IMR-90 (cell line): ENCODE measurements at regions not wholly inside any gene's neighbourhood (a gene's known extent, or its start where the extent isn't known, plus 50 kb on each side); places are given as distances from the start of the nearest gene placed in this dataset.

Experiments
- ATAC-seq: fragments of 200-7000 bp; cut with Tn5 transposase; 2 replicates; pipeline ENCODE4 v1.9.1; 2020; ENCODE audit warnings: low read depth, mild to moderate bottlenecking, moderate library complexity
- BruUV-seq: library from RNA; stranded (reverse); fragments of 400-500 nt; replicated peaks from 2 replicates; lab custom pipeline; 2021; lab: Mats Ljungman, UMichigan
- CTCF ChIA-PET: fragments of 300-600 bp; formaldehyde crosslinking; extraction: SDS; loops from one replicate; lab custom pipeline; 2021; ENCODE audit warnings: antibody characterized with exemption; lab: Yijun Ruan, JAX
- POLR2A ChIA-PET: fragments of 300-600 bp; sonication (Branson Sonifier 250); formaldehyde crosslinking; loops from one replicate; lab custom pipeline; 2022; ENCODE audit warnings: antibody characterized with exemption; ENCODE audit not compliant: unreplicated experiment; lab: Charles Lee
- DNase-seq: peaks from one replicate; pipeline ENCODE4 v3.0.0; 2013
- H2AFZ ChIP-seq: replicated peaks from 2 replicates; pipeline ENCODE3; 2013; ENCODE audit warnings: low read length, mild to moderate bottlenecking; ENCODE audit not compliant: poor library complexity
- H2AK5ac ChIP-seq: 2 replicates; pipeline ENCODE4 v1.6.1; 2013; ENCODE audit warnings: low read depth, low read length, inconsistent platforms
- H2AK9ac ChIP-seq: replicated peaks from 2 replicates; pipeline ENCODE3; 2013; ENCODE audit warnings: mild to moderate bottlenecking, low read depth, low read length, moderate library complexity; ENCODE audit not compliant: poor library complexity
- H2BK120ac ChIP-seq: 2 replicates; pipeline ENCODE4 v1.6.1; 2013; ENCODE audit warnings: low read depth, low read length, inconsistent platforms
- H2BK15ac ChIP-seq: 3 replicates; pipeline ENCODE4 v1.6.1; 2013; ENCODE audit warnings: low read depth, low read length, inconsistent platforms
- H2BK20ac ChIP-seq: 2 replicates; pipeline ENCODE4 v1.6.1; 2013; ENCODE audit warnings: low read depth, mild to moderate bottlenecking, inconsistent platforms, low read length, moderate library complexity
- H2BK5ac ChIP-seq: 2 replicates; pipeline ENCODE4 v1.6.1; 2013; ENCODE audit warnings: mild to moderate bottlenecking, low read depth, low read length, inconsistent platforms; ENCODE audit not compliant: poor library complexity, severe bottlenecking
- H3K14ac ChIP-seq: replicated peaks from 2 replicates; pipeline ENCODE4 v1.6.1; 2013; ENCODE audit warnings: low read depth, low read length, inconsistent platforms
- H3K18ac ChIP-seq: 2 replicates; pipeline ENCODE4 v1.6.1; 2013; ENCODE audit warnings: low read depth, low read length, control low read depth
- H3K23ac ChIP-seq: 2 replicates; pipeline ENCODE4 v1.6.1; 2013; ENCODE audit warnings: low read depth, low read length, inconsistent platforms
- H3K27ac ChIP-seq: 2 replicates; pipeline ENCODE4 v1.5.1; 2013; ENCODE audit warnings: mild to moderate bottlenecking, control low read depth, low read length; ENCODE audit not compliant: insufficient read depth
- H3K27me3 ChIP-seq: 2 replicates; pipeline ENCODE4 v1.6.1; 2013; ENCODE audit warnings: low read length; ENCODE audit not compliant: control insufficient read depth, insufficient read depth
- H3K36me3 ChIP-seq: 2 replicates; pipeline ENCODE4 v1.6.1; 2013; ENCODE audit warnings: low read length, mixed read lengths; ENCODE audit not compliant: control insufficient read depth, insufficient read depth
- H3K4ac ChIP-seq: 2 replicates; pipeline ENCODE4 v1.6.1; 2013; ENCODE audit warnings: low read depth, low read length, inconsistent platforms
- H3K4me1 ChIP-seq: 2 replicates; pipeline ENCODE4 v1.6.1; 2013; ENCODE audit warnings: low read length, mixed read lengths; ENCODE audit not compliant: control insufficient read depth, insufficient read depth
- H3K4me2 ChIP-seq: 2 replicates; pipeline ENCODE4 v1.6.1; 2013; ENCODE audit warnings: low read depth, mild to moderate bottlenecking, control low read depth, low read length, moderate library complexity
- H3K4me3 ChIP-seq: 2 replicates; pipeline ENCODE4 v1.5.1; 2013; ENCODE audit warnings: low read depth, mild to moderate bottlenecking, control low read depth, low read length, moderate library complexity; ENCODE audit not compliant: insufficient read depth
- H3K56ac ChIP-seq: 2 replicates; pipeline ENCODE4 v1.6.1; 2013; ENCODE audit warnings: low read length, inconsistent platforms; ENCODE audit not compliant: insufficient read depth; ENCODE audit errors: extremely low read depth
- H3K79me1 ChIP-seq, 2 experiments: 2 replicates each; pipeline ENCODE4 v1.6.1; 2013; ENCODE audit warnings: low read length in 2 of 2, inconsistent platforms in 1 of 2, low read depth in 1 of 2
- H3K9ac ChIP-seq: 2 replicates; pipeline ENCODE4 v1.6.1; 2013; ENCODE audit warnings: low read depth, low read length, control low read depth
- H3K9me1 ChIP-seq: 2 replicates; pipeline ENCODE4 v1.6.1; 2013; ENCODE audit warnings: low read length, inconsistent platforms; ENCODE audit not compliant: insufficient read depth
- H3K9me3 ChIP-seq: 2 replicates; pipeline ENCODE4 v1.6.1; 2013; ENCODE audit warnings: low read length; ENCODE audit not compliant: control insufficient read depth, insufficient read depth
- H4K20me1 ChIP-seq: 2 replicates; pipeline ENCODE4 v1.6.1; 2013; ENCODE audit warnings: low read length, inconsistent platforms; ENCODE audit not compliant: insufficient read depth
- H4K5ac ChIP-seq: 2 replicates; pipeline ENCODE4 v1.6.1; 2013; ENCODE audit warnings: mild to moderate bottlenecking, low read depth, low read length, control low read depth
- H4K8ac ChIP-seq, 2 experiments: 2 replicates each; pipeline ENCODE4 v1.6.1; 2013; ENCODE audit warnings: low read depth in 2 of 2, low read length in 2 of 2, control low read depth in 1 of 2, inconsistent platforms in 1 of 2
- H4K91ac ChIP-seq: 2 replicates; pipeline ENCODE4 v1.6.1; 2013; ENCODE audit warnings: low read depth, low read length, inconsistent platforms; ENCODE audit not compliant: insufficient read depth
- BHLHE40 ChIP-seq: fragments of 150-350 bp; IDR thresholded peaks from 2 replicates; pipeline ENCODE4 v1.6.1; 2016; ENCODE audit warnings: mild to moderate bottlenecking, low read depth, low read length
- CEBPB ChIP-seq: IDR thresholded peaks from 2 replicates; pipeline ENCODE4 v1.6.1; 2012; ENCODE audit warnings: low read depth, low read length, improper control_type of control experiment
- ELK1 ChIP-seq: fragments of 150-350 bp; IDR thresholded peaks from 2 replicates; pipeline ENCODE4 v1.6.1; 2016; ENCODE audit warnings: low read depth, mild to moderate bottlenecking, low read length, moderate library complexity, borderline replicate concordance
- FOS ChIP-seq: fragments of 150-350 bp; IDR thresholded peaks from 2 replicates; pipeline ENCODE4 v1.6.1; 2016; ENCODE audit warnings: low read depth, low read length
- MAFK ChIP-seq: IDR thresholded peaks from 2 replicates; pipeline ENCODE4 v1.6.1; 2012; ENCODE audit warnings: low read depth, low read length, improper control_type of control experiment
- MAZ ChIP-seq: IDR thresholded peaks from 2 replicates; pipeline ENCODE4 v1.6.1; 2012; ENCODE audit warnings: low read depth, mild to moderate bottlenecking, low read length, improper control_type of control experiment, moderate library complexity, borderline replicate concordance
- NFE2L2 ChIP-seq: fragments of 150-350 bp; IDR thresholded peaks from 2 replicates; pipeline ENCODE4 v1.6.1; 2016; ENCODE audit warnings: low read depth, mild to moderate bottlenecking, low read length
- POLR2A ChIP-seq: IDR thresholded peaks from 2 replicates; pipeline ENCODE4 v1.6.1; 2012; ENCODE audit warnings: mild to moderate bottlenecking, low read depth, low read length
- RAD21 ChIP-seq: IDR thresholded peaks from 2 replicates; pipeline ENCODE4 v1.6.1; 2012; ENCODE audit warnings: low read length, improper control_type of control experiment
- RCOR1 ChIP-seq: IDR thresholded peaks from 2 replicates; pipeline ENCODE4 v1.6.1; 2012; ENCODE audit warnings: mild to moderate bottlenecking, low read length, improper control_type of control experiment; ENCODE audit not compliant: insufficient replicate concordance
- RFX5 ChIP-seq: IDR thresholded peaks from 2 replicates; pipeline ENCODE4 v1.8.0; 2012; ENCODE audit warnings: low read depth, mild to moderate bottlenecking, low read length, moderate library complexity
- SMC3 ChIP-seq: fragments of 150-350 bp; IDR thresholded peaks from 2 replicates; pipeline ENCODE4 v1.6.1; 2016; ENCODE audit warnings: low read depth, mild to moderate bottlenecking, antibody characterized with exemption, low read length, moderate library complexity
- WGBS, 2 experiments: methylation state at CpG; one replicate each; pipeline versions ENCODE4 v1.1.5 to v1.1.7; 2013; ENCODE audit warnings: missing lambda C conversion rate in 2 of 2; ENCODE audit not compliant: insufficient read length in 1 of 2; ENCODE audit errors: extremely low coverage in 2 of 2; 5-methylcytosine and 5-hydroxymethylcytosine counted together
- dilution Hi-C: fragments of 300-500 bp; cut with HindIII; formaldehyde crosslinking; loops from one replicate; pipeline ENCODE4 v1.14.3; 2018; ENCODE audit warnings: low sequenced_read_pairs; ENCODE audit not compliant: unreplicated experiment
- in situ Hi-C: fragments of 300-500 bp; cut with MboI; formaldehyde crosslinking; loops from 3 replicates; pipeline ENCODE4 v1.14.3; 2019; ENCODE audit warnings: low sequenced_read_pairs, inconsistent platforms, mixed read lengths
- intact Hi-C: fragments of 100-400 bp; cut with micrococcal nuclease; formaldehyde crosslinking; loops from 2 replicates; pipeline ENCODE4 v1.10.0; 2022
- TF ChIP-seq, protein P1 (sequence below): fragments of 150-350 bp; IDR thresholded peaks from 2 replicates; pipeline ENCODE4 v1.6.1; 2017; ENCODE audit warnings: mild to moderate bottlenecking, antibody characterized with exemption, low read length, low read depth

DNA sequence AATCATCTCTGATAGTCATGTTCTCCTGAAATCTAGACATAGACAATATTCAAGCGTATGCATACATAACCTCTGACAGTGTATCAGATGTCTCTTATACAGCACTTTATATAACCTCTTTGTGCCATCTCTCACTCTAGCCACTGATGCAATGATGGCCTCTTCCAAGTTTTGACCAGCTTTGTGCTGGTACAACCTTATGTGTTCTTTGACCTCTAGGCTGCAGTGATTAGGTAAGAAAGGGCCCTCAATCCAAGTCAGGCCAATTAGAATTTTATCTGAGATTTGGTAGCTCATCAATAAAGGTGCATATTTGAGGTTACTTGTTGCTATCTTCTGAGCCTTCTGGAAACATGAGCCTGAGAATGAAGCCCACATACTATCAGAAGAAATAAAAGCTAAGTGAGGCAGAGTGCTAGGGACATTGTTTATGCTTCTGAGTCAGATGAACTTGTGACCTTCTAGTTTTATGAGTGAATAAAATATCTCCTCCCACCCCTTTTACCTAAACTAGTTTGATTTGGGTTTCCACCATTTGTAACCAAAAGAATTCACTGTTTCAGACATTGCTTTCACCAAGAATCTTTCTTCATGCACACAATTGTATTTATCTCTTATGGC, 283.2 kb upstream of the SUCLG2 start:
- no peak for ATAC-seq
- Histone ChIP-seq H2BK15ac (no peak overlapping the region), H3K14ac (no peak overlapping the region), H3K9ac (no peak overlapping the region), H3K23ac (no peak overlapping the region), H2AK9ac (no peak overlapping the region), H4K91ac (no peak overlapping the region), H3K9me1 (no peaks in the 10 kb centered on the region), H2AK5ac (no peak overlapping the region), H4K5ac (no peak overlapping the region), H3K4me2 (no peak overlapping the region), H3K9me3 (0 out of 2 replicates have a peak, but pooled peaks cover 3% of the 10 kb centered on the region), H3K18ac (no peak overlapping the region), H3K56ac (no peak overlapping the region), H2AFZ (no peak overlapping the region), H2BK5ac (no peak overlapping the region), H3K4ac (no peak overlapping the region), H3K79me1 (no peaks in the 10 kb centered on the region), H2BK120ac (no peak overlapping the region), H3K36me3 (no peaks in the 10 kb centered on the region), H2BK20ac (no peak overlapping the region), H4K20me1 (no peaks in the 10 kb centered on the region), H3K4me3 (no peak overlapping the region), H3K4me1 (no peaks in the 10 kb centered on the region), H3K27me3 (no peaks in the 10 kb centered on the region), H3K27ac (no peak overlapping the region), H4K8ac (no peak overlapping the region)
- in situ Hi-C loops (no loop called here), dilution Hi-C loops (no loop called here), intact Hi-C loops (no loop called here)
- no peak for DNase-seq
- POLR2A ChIA-PET = no interaction called here
- BruUV-seq = no TSS peak
- TF ChIP-seq POLR2A (no peak), FOS (no peak), RAD21 (no peak), ELK1 (no peak), MAFK (no peak), RCOR1 (no peak), BHLHE40 (no peak), CEBPB (no peak), NFE2L2 (no peak), RFX5 (no peak), SMC3 (no peak), MAZ (no peak)
- TF ChIP-seq, protein P1, sequence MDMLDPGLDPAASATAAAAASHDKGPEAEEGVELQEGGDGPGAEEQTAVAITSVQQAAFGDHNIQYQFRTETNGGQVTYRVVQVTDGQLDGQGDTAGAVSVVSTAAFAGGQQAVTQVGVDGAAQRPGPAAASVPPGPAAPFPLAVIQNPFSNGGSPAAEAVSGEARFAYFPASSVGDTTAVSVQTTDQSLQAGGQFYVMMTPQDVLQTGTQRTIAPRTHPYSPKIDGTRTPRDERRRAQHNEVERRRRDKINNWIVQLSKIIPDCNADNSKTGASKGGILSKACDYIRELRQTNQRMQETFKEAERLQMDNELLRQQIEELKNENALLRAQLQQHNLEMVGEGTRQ = no peak
- WGBS, 2 experiments = 100% methylated on average over 1 of the region's 1 CpG; no CpG with 5 or more reads in 1 of the 2 experiments
- CTCF ChIA-PET = no interaction called here
